NCI-H1436 (cell line): ENCODE measurements at regions not wholly inside any gene's neighbourhood (a gene's known extent, or its start where the extent isn't known, plus 50 kb on each side); places are given as distances from the start of the nearest gene placed in this dataset.

Source experiments
- DNase-seq: peaks from one replicate; lab custom pipeline; 2025; lab: John Stamatoyannopoulos, UW

- no peak for DNase-seq
Observed at GRCh38 chr5:98569288-98569687, 204.2 kb upstream of the RGMB start.

GRCh38 chr5:98570010-98570409 lies 203.5 kb upstream of the RGMB start:
- DNase-seq: no peak

DNA sequence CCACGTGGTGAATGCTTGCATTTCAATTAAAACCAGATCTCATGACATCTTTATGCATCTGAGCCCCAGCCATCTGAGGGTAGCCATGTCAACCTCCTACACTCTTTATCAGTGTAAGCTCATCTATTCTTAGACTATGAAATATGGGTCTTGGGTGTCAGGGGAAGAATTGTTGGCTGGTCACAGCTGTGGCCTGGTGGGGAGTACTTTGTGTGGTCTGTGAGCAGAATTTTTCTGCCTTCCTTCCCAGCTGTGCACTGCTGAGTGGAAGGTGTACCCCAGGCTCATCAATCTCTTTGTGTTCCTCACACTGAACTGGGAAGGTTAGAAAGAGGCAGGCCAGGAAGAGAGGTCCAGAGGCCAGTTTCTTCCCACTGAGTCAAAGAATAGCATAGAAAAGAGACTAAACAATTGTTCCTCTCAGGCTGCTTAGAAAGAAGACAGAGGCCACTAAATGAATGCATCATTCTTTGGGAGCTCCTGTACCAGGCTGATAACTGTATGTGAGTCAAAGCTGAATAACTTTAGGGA lies 202.7 kb upstream of the RGMB start:
- DNase-seq: no peak

DNA sequence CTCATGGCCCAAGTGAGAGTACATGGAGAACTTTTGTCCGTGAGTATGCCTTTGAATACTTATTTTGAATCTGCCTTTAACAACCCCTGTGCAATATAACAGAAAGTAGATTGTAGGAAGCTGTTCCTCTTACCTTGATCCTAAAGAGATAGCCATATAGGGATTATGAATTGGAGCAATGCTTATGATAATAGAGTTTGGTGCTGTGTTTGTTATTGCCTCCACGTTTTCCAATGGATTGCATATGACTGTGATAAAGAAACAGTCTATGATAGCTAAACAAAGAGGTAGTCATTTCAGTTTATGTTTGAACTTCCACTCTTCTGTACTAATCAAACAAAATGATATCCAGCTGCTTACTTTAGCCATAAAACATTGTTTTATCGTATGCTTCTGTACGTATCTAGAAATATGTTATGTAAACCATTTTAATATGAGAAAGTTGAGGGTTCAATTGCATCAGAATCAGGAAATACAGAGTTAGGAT lies 199.6 kb upstream of the RGMB start:
- DNase-seq: no peak

DNA sequence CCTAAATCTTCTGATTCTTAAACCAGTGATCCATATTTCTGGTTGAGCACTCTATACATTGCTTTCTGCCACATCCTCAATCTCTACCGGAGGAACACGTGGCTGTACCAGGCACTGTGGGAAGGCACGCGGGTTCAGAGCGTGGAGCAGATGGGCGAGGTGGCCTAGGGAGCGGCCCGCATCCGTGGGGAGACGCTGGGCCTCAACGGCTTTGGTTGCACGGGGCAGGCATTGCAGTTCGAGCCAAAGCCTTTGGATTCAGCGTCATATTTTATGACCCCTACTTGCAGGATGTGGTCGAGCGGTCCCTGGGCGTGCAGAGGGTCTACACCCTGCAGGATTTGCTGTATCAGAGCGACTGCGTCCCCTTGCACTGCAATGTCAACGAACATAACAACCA lies 197.2 kb upstream of the RGMB start:
- DNase-seq: no peak

- no peak for DNase-seq
Observed at GRCh38 chr5:98578438-98578837, 195.0 kb upstream of the RGMB start.

DNA sequence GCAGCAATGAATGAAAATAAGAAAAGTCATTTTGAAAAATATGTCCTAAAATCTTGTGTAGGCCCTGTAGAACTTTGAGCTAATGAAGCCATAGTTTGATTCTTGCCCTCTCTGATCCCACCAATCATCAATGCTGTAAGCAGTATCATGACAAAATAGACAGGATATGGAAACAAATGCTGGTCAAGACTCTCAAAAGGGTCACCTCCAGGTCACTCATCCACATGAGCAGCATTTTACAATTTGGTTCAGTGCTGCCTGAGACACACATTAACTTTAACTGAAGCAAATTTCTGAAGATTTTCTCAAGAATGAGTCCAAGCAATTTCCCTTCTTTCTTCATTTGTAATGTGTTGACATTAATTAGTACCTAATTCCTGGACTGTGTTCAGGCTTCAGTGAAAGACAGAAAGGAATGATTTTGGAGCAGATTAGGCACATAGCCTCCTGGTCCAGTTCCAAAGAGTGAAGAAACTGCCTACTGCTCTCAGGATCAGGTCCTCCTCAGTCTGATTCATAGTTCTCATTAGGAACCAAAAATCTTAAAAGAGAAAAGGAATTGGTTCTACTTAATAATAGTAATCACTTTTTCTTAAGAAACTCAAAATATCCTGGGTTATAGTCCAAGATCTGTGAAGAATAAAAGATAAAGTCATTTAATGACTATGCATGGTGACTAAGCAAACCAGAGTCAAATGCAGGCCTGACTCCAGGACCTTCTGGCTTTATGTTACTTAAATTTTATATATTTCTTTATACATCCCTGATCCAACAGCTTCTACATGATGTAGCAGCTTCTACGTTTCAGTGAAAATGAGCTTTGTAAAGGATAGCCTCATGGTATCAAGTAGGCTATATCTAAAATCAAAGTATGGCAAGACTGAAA lies 192.1 kb upstream of the RGMB start:
- DNase-seq: no peak

GRCh38 chr5:98583586-98583985 lies 189.9 kb upstream of the RGMB start:
- DNase-seq: no peak

DNA sequence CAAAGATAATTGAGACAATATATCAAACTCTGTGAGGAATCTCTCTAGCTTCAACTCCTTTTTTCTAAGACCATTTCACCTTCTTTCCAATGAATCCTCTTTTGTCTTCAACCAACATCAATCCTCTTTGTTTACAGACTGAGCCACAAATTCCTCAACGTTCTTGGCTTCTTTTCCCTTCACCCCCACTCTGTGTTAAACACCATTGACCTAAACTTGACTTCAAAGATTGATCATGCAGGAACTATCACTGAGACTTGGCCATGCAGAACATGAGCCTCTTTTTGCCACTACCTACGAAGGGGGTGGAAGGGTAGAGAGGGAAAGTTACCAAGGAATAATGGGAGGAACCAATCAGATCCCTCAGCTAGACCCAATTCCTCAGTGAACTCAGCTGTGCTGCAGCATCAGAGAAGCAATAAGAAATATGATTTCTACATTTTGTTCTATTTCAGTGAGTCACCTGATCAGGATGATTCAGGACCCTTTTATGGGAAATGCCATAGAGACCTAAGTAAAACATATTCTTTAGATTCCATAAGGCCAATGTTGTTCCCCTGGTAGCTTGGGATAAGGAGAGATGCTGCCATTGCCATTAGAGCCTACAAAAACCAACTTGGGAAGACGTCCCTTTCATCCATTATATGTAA lies 187.7 kb upstream of the RGMB start:
- no peak for DNase-seq

GRCh38 chr5:98586581-98586980 lies 186.9 kb upstream of the RGMB start:
- no peak for DNase-seq

DNA sequence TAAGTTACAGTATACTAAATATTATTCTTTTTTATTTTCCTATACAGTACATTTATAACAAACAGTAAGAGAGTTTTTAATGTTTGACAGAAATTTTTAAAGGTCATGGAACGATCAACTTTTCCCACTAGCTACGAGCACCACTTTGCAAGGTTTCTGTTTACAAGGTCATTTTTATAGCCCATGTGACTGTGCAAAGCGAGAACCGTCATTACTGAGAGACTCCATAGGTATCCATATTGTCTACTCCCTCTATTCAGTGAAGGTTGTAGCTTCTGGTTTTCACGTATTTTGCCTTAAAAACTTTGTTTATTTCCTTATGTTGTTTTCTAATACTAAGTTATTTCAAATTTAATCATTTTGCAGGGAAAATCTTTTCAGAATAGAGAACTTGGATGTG lies 186.3 kb upstream of the RGMB start:
- no peak for DNase-seq

DNA sequence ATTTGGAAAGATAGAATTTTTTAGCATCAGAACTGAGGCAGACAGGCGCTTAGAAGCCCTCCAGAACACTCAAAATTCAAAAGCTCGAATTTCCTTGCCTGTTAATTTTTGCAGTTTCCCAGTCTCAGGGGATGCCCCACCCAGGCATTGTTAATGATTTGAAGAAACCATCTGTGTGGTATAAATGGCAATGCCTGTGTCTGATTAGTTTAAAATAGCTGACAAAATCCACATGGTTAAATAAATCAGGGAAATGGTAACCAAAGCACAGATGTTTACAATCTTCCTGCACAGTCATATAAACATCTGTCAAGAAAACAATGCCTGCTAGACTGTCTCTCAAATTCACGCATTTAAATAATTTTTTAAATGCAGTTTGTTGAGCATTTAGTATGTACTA lies 185.2 kb upstream of the RGMB start:
- no peak for DNase-seq

GRCh38 chr5:98593418-98593817 lies 180.0 kb upstream of the RGMB start:
- no peak for DNase-seq

GRCh38 chr5:98594098-98594497 lies 179.4 kb upstream of the RGMB start:
- DNase-seq: no peak

- no peak for DNase-seq
Observed at GRCh38 chr5:98599016-98599415, 174.4 kb upstream of the RGMB start.

- DNase-seq: no peak
Observed at GRCh38 chr5:98602534-98603112, 170.8 kb upstream of the RGMB start.

GRCh38 chr5:98603456-98603855 lies 170.0 kb upstream of the RGMB start:
- DNase-seq: no peak

GRCh38 chr5:98604301-98604700 lies 169.2 kb upstream of the RGMB start:
- no peak for DNase-seq

DNA sequence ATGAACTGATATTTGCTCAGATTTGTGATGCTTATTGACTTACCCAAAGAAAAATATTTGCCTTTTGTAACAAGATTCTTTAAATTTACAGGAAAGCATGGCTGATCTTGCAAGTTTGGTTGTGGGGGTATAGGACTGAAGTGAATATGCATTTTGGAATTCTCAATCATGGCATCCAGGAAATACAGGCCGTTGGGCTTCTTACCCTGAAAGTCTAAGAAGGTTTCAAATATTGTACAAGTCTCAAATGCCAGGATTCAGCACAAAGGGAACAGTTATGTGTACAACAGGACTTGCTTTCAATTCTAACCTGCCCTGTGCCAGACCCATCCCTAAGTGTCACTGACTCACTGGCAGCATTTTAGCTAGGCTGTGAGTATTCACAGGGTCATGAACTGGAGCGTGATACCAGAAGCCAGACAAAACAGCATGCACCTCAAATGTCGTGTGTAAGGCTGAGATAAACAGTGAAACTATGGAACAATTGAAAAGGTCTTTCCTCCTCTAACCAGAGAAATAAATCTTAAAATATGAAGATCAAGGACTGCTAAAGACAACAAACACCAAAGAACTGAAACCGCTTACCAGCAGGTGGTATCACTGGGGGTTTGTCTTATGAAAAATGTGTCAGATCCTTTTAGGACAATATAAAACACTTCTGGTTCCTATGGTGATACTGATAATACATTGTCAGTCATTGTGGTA lies 168.6 kb upstream of the RGMB start:
- no peak for DNase-seq

- DNase-seq: no peak
Observed at GRCh38 chr5:98605426-98605825, 168.0 kb upstream of the RGMB start.

GRCh38 chr5:98606961-98607360 lies 166.5 kb upstream of the RGMB start:
- no peak for DNase-seq

DNA sequence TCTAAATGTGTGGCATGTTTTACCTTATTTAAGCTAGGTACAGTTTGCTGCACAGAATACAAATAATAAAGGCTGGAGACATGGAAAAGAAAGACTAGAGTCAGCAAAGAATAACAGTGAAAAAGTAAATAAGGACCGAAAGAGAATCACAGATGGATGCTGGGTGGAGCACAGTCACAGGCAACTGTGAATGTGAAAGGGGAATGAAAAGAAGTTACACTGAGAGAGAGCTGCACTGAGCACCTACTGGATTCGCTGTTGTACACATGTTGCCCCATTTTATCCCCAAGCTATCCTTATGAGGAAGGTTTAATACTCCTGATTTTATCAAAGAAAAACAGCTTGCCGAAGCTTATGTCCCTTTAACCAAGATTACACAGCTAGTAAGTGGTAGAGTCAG lies 165.4 kb upstream of the RGMB start:
- DNase-seq: no peak
